DND-41 (cell line): ENCODE measurements at regions not wholly inside any gene's neighbourhood (a gene's known extent, or its start where the extent isn't known, plus 50 kb on each side); places are given as distances from the start of the nearest gene placed in this dataset.

Experiments
- ATAC-seq: fragments of 200-7000 bp; cut with Tn5 transposase; 3 replicates; pipeline ENCODE4 v1.9.1; 2021; ENCODE audit warnings: low read depth; ENCODE audit not compliant: insufficient read depth
- DNase-seq: peaks from one replicate; pipeline ENCODE4 v3.0.0-alpha.2; 2020
- H2AFZ ChIP-seq: 2 replicates; pipeline ENCODE4 v1.6.0; 2012; ENCODE audit warnings: low read depth, low read length
- H3K27ac ChIP-seq: 2 replicates; pipeline ENCODE4 v1.5.1; 2012; ENCODE audit warnings: low read length, inconsistent platforms
- H3K27me3 ChIP-seq: fragments of 200-600 bp; sonication (generic); 2 replicates; pipeline ENCODE4 v1.6.0; 2012; ENCODE audit warnings: low read length, mild to moderate bottlenecking, inconsistent platforms; ENCODE audit not compliant: insufficient read depth, poor library complexity
- H3K36me3 ChIP-seq: 2 replicates; pipeline ENCODE4 v1.5.1; 2012; ENCODE audit warnings: low read length, inconsistent platforms; ENCODE audit not compliant: insufficient read depth
- H3K4me1 ChIP-seq: 2 replicates; pipeline ENCODE4 v1.5.1; 2012; ENCODE audit warnings: mild to moderate bottlenecking, low read length; ENCODE audit not compliant: insufficient read depth
- H3K4me2 ChIP-seq: 2 replicates; pipeline ENCODE4 v1.6.0; 2012; ENCODE audit warnings: mild to moderate bottlenecking, moderate library complexity, low read length, inconsistent platforms; ENCODE audit not compliant: insufficient read depth
- H3K4me3 ChIP-seq, 2 experiments: fragments of 200-600 bp in 1 of 2; shearing (Covaris generic) in 1 of 2; 2 replicates each; pipeline ENCODE4 v1.5.1; 2012 to 2016; ENCODE audit warnings: inconsistent platforms in 2 of 2, low read length in 2 of 2, mild to moderate bottlenecking in 2 of 2, low read depth in 1 of 2, moderate library complexity in 1 of 2
- H3K79me2 ChIP-seq: 2 replicates; pipeline ENCODE4 v1.6.0; 2012; ENCODE audit warnings: low read length, inconsistent platforms; ENCODE audit not compliant: insufficient read depth
- H3K9ac ChIP-seq: 2 replicates; pipeline ENCODE4 v1.6.0; 2012; ENCODE audit warnings: low read depth, mild to moderate bottlenecking, inconsistent platforms, low read length, moderate library complexity
- H3K9me3 ChIP-seq: 2 replicates; pipeline ENCODE4 v1.5.1; 2012; ENCODE audit warnings: low read length, moderate library complexity, mild to moderate bottlenecking, inconsistent platforms; ENCODE audit not compliant: insufficient read depth, severe bottlenecking
- H4K20me1 ChIP-seq: 2 replicates; pipeline ENCODE4 v1.6.0; 2012; ENCODE audit warnings: low read length; ENCODE audit not compliant: insufficient read depth
- EZH2 ChIP-seq: IDR thresholded peaks from 3 replicates; pipeline ENCODE4 v1.6.1; 2012; ENCODE audit warnings: borderline replicate concordance, low read depth, mild to moderate bottlenecking, moderate library complexity, low read length, inconsistent platforms; ENCODE audit not compliant: severe bottlenecking
- TF ChIP-seq, protein P1 (sequence below): IDR thresholded peaks from 2 replicates; pipeline ENCODE4 v1.5.1; 2012; ENCODE audit warnings: borderline replicate concordance, low read length, moderate library complexity, mild to moderate bottlenecking; ENCODE audit not compliant: poor library complexity, severe bottlenecking; ENCODE audit errors: extremely low read depth

- ATAC-seq: no peak
- no peaks in the 10 kb centered on the region for H3K4me1 ChIP-seq
- H2AFZ ChIP-seq: no peak overlapping the region
- H3K36me3 ChIP-seq: no peaks in the 10 kb centered on the region
- no peak for DNase-seq
- no peaks in the 10 kb centered on the region for H3K9me3 ChIP-seq
- H3K79me2 ChIP-seq: no peaks in the 10 kb centered on the region
- no peak overlapping the region for H3K27ac ChIP-seq
- no peaks in the 10 kb centered on the region for H4K20me1 ChIP-seq
- H3K4me2 ChIP-seq: no peak overlapping the region
- TF ChIP-seq, protein P1, sequence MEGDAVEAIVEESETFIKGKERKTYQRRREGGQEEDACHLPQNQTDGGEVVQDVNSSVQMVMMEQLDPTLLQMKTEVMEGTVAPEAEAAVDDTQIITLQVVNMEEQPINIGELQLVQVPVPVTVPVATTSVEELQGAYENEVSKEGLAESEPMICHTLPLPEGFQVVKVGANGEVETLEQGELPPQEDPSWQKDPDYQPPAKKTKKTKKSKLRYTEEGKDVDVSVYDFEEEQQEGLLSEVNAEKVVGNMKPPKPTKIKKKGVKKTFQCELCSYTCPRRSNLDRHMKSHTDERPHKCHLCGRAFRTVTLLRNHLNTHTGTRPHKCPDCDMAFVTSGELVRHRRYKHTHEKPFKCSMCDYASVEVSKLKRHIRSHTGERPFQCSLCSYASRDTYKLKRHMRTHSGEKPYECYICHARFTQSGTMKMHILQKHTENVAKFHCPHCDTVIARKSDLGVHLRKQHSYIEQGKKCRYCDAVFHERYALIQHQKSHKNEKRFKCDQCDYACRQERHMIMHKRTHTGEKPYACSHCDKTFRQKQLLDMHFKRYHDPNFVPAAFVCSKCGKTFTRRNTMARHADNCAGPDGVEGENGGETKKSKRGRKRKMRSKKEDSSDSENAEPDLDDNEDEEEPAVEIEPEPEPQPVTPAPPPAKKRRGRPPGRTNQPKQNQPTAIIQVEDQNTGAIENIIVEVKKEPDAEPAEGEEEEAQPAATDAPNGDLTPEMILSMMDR: no peak
- no peak for TF ChIP-seq EZH2
- H3K27me3 ChIP-seq: no peaks in the 10 kb centered on the region
- H3K4me3 ChIP-seq: no peak overlapping the region
- H3K9ac ChIP-seq: no peak overlapping the region
These were observed 52.2 kb downstream of the ACTL7B start for GRCh38 chr9:108803428-108804065.

DNA sequence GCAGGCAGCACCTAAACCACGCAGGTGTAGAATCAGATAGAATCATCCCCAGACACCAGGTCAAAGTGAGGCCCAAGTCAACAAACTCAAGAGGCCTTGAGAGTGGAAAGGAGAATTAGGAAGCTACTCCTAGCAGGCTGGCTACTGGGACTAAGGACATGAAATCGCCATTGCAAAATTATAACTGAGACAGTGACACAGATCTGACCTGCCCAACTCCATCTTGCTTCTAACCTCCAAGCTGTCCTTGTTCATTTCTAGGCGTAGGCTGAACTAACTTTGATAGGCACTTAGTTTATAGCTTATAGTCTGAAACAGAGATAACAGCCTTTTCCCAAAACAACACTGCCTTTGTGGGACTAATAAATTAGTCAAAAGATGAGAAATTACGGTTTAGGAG is 52.8 kb downstream of the ACTL7B start:
- H3K4me3 ChIP-seq: no peak overlapping the region
- no peak overlapping the region for H2AFZ ChIP-seq
- H3K9ac ChIP-seq: no peak overlapping the region
- H3K4me1 ChIP-seq: no peaks in the 10 kb centered on the region
- no peak overlapping the region for H3K4me2 ChIP-seq
- no peaks in the 10 kb centered on the region for H4K20me1 ChIP-seq
- H3K79me2 ChIP-seq: no peaks in the 10 kb centered on the region
- no peaks in the 10 kb centered on the region for H3K9me3 ChIP-seq
- H3K36me3 ChIP-seq: no peaks in the 10 kb centered on the region
- DNase-seq: no peak
- no peaks in the 10 kb centered on the region for H3K27me3 ChIP-seq
- TF ChIP-seq EZH2: no peak
- TF ChIP-seq, protein P1: no peak
- no peak overlapping the region for H3K27ac ChIP-seq
- ATAC-seq: no peak

GRCh38 chr9:108801949-108802348 is 53.8 kb downstream of the ACTL7B start:
- Histone ChIP-seq H2AFZ (no peak overlapping the region), H4K20me1 (no peaks in the 10 kb centered on the region), H3K4me2 (no peak overlapping the region), H3K9ac (no peak overlapping the region), H3K9me3 (no peaks in the 10 kb centered on the region), H3K27ac (no peak overlapping the region), H3K4me3 (no peak overlapping the region), H3K36me3 (no peaks in the 10 kb centered on the region), H3K4me1 (no peaks in the 10 kb centered on the region), H3K27me3 (no peaks in the 10 kb centered on the region), H3K79me2 (no peaks in the 10 kb centered on the region)
- ATAC-seq (no peak), DNase-seq (no peak)
- TF ChIP-seq, protein P1: no peak
- no peak for TF ChIP-seq EZH2
